Neural progenitor cell (in vitro differentiated cells): ENCODE measurements at regions not wholly inside any gene's neighbourhood (a gene's known extent, or its start where the extent isn't known, plus 50 kb on each side); places are given as distances from the start of the nearest gene placed in this dataset. TPM values are rescaled to one million over a fixed set of nuclear protein-coding genes. Genes with fewer than 3 reads are reported as not detected.

Experiments
- DNase-seq: peaks from one replicate; pipeline ENCODE4 v3.0.0-alpha.2; 2016; ENCODE audit warnings: low spot score
- H2AFZ ChIP-seq: fragments of 200-600 bp; sonication (generic); replicated peaks from 2 replicates; pipeline ENCODE4 v1.6.1; 2016; ENCODE audit warnings: antibody characterized with exemption
- H3F3A ChIP-seq: fragments of 200-600 bp; sonication (generic); 2 replicates; pipeline ENCODE4 v1.6.1; 2016; ENCODE audit warnings: antibody characterized with exemption, low read depth
- H3K27ac ChIP-seq: fragments of 200-600 bp; sonication (generic); 2 replicates; pipeline ENCODE4 v1.5.1; 2016; ENCODE audit warnings: mild to moderate bottlenecking
- H3K27me3 ChIP-seq: fragments of 200-600 bp; sonication (generic); 2 replicates; pipeline ENCODE4 v1.6.1; 2016; ENCODE audit warnings: mild to moderate bottlenecking, moderate library complexity
- H3K36me3 ChIP-seq: fragments of 200-600 bp; sonication (generic); 2 replicates; pipeline ENCODE4 v1.5.1; 2016
- H3K4me1 ChIP-seq: fragments of 200-600 bp; sonication (generic); 2 replicates; pipeline ENCODE4 v1.6.1; 2016; ENCODE audit warnings: mixed run types
- H3K4me2 ChIP-seq: fragments of 200-600 bp; sonication (generic); 2 replicates; pipeline ENCODE4 v1.6.1; 2016
- H3K4me3 ChIP-seq: fragments of 200-600 bp; sonication (generic); 2 replicates; pipeline ENCODE4 v1.5.1; 2016
- H3K79me2 ChIP-seq: fragments of 200-600 bp; sonication (generic); 2 replicates; pipeline ENCODE4 v1.6.1; 2016; ENCODE audit warnings: low read depth
- H3K9ac ChIP-seq: fragments of 200-600 bp; sonication (generic); 2 replicates; pipeline ENCODE4 v1.6.1; 2016
- H3K9me3 ChIP-seq: fragments of 200-600 bp; sonication (generic); 2 replicates; pipeline ENCODE4 v1.5.1; 2016; ENCODE audit warnings: low read depth
- H4K20me1 ChIP-seq: fragments of 200-600 bp; sonication (generic); 2 replicates; pipeline ENCODE4 v1.6.1; 2016; ENCODE audit warnings: low read depth
- H3K27ac Mint-ChIP-seq: 3 replicates; pipeline ENCODE4 v1.8.0; 2021; ENCODE audit warnings: mixed read lengths
- H3K27me3 Mint-ChIP-seq: 2 replicates; pipeline ENCODE4 v1.8.0; 2022; ENCODE audit warnings: low read depth, mild to moderate bottlenecking, inconsistent platforms, moderate library complexity, mixed read lengths; ENCODE audit not compliant: insufficient read depth
- H3K36me3 Mint-ChIP-seq: 3 replicates; pipeline ENCODE4 v1.8.0; 2021; ENCODE audit warnings: mixed read lengths
- H3K4me1 Mint-ChIP-seq: 3 replicates; pipeline ENCODE4 v1.8.0; 2021; ENCODE audit warnings: mixed read lengths
- H3K4me3 Mint-ChIP-seq: 3 replicates; pipeline ENCODE4 v1.8.0; 2021; ENCODE audit warnings: mild to moderate bottlenecking, moderate library complexity, mixed read lengths
- H3K9me3 Mint-ChIP-seq: 3 replicates; pipeline ENCODE4 v1.8.0; 2020; ENCODE audit warnings: mixed read lengths
- CTCF ChIP-seq: fragments of 200-600 bp; sonication (generic); IDR thresholded peaks from 2 replicates; pipeline ENCODE4 v1.5.1; 2017; ENCODE audit warnings: antibody characterized with exemption, mild to moderate bottlenecking
- EZH2 ChIP-seq: fragments of 200-600 bp; sonication (generic); IDR thresholded peaks from 2 replicates; pipeline ENCODE4 v1.6.1; 2017; ENCODE audit warnings: antibody characterized with exemption, mild to moderate bottlenecking, moderate library complexity
- EZH2phosphoT487 ChIP-seq: fragments of 200-600 bp; sonication (generic); IDR thresholded peaks from 2 replicates; pipeline ENCODE4 v1.6.1; 2017; ENCODE audit warnings: antibody characterized with exemption
- small RNA-seq: library from RNA; depleted of rRNA; stranded (forward); fragments of <200 nt; gene quantifications from one replicate; pipeline ENCODE3, GENCODE V24; 2015

- H3K4me1 Mint-ChIP-seq, result no peaks in the 10 kb centered on the region
Measured at GRCh38 chr4:55291227-55291640, 54.8 kb upstream of the SRD5A3 start.

GRCh38 chr4:55296096-55296495 is 49.9 kb upstream of the SRD5A3 start:
- no peak overlapping the region for H3K4me3 ChIP-seq
- peaks cover 5% of the 10 kb centered on the region for H3K9me3 Mint-ChIP-seq
- no peaks in the 10 kb centered on the region for H3K36me3 ChIP-seq
- H4K20me1 ChIP-seq, result no peaks in the 10 kb centered on the region
- H3K4me3 Mint-ChIP-seq, result no peak overlapping the region
- H3K4me1 Mint-ChIP-seq, result no peaks in the 10 kb centered on the region
- no peak overlapping the region for H3K9ac ChIP-seq
- H3K9me3 ChIP-seq, result no peaks in the 10 kb centered on the region
- H3F3A ChIP-seq, result no peaks in the 10 kb centered on the region
- H3K4me1 ChIP-seq, result no peaks in the 10 kb centered on the region
- no peak overlapping the region for H3K27ac ChIP-seq
- H3K27me3 ChIP-seq, result no peaks in the 10 kb centered on the region
- no peaks in the 10 kb centered on the region for H3K36me3 Mint-ChIP-seq
- peaks cover 2% of the 10 kb centered on the region for H3K27me3 Mint-ChIP-seq
- TF ChIP-seq EZH2, result no peak
- no peak for TF ChIP-seq EZH2phosphoT487
- TF ChIP-seq CTCF, result no peak
- no peak overlapping the region for H3K27ac Mint-ChIP-seq
- H2AFZ ChIP-seq, result no peak overlapping the region
- no peak for DNase-seq
- H3K79me2 ChIP-seq, result no peaks in the 10 kb centered on the region
- no peak overlapping the region for H3K4me2 ChIP-seq

More at GRCh38 chr4:55291227-55291640, 54.8 kb upstream of the SRD5A3 start:
- no peak overlapping the region for H3K27ac ChIP-seq
- H3K79me2 ChIP-seq, result no peaks in the 10 kb centered on the region
- Mint-ChIP-seq H3K27ac (no peak overlapping the region), H3K9me3 (no peaks in the 10 kb centered on the region), H3K27me3 (peaks cover 2% of the 10 kb centered on the region), H3K4me3 (no peak overlapping the region), H3K36me3 (no peaks in the 10 kb centered on the region)
- H3K4me3 ChIP-seq, result no peak overlapping the region
- no peaks in the 10 kb centered on the region for H3K9me3 ChIP-seq
- no peaks in the 10 kb centered on the region for H3F3A ChIP-seq
- no peak overlapping the region for H3K9ac ChIP-seq
- no peaks in the 10 kb centered on the region for H3K27me3 ChIP-seq
- H3K4me1 ChIP-seq, result no peaks in the 10 kb centered on the region
- no peak overlapping the region for H2AFZ ChIP-seq
- no peak overlapping the region for H3K4me2 ChIP-seq
- no peak for DNase-seq
- H3K36me3 ChIP-seq, result no peaks in the 10 kb centered on the region
- H4K20me1 ChIP-seq, result no peaks in the 10 kb centered on the region
- TF ChIP-seq EZH2phosphoT487 (no peak), EZH2 (no peak), CTCF (no peak)

Small RNAs in the stretch of these regions (small RNA-seq; reads per million reads assigned to genes)
- gene RN7SL822P, result not detected
- not detected for gene RNU6-746P
